H1 (cell line): ENCODE measurements at regions not wholly inside any gene's neighbourhood (a gene's known extent, or its start where the extent isn't known, plus 50 kb on each side); places are given as distances from the start of the nearest gene placed in this dataset.

Experiments
- BACH1 ChIP-seq: IDR thresholded peaks from 2 replicates; pipeline ENCODE4 v1.6.1; 2012; ENCODE audit warnings: low read length, improper control_type of control experiment
- GABPA ChIP-seq: IDR thresholded peaks from 2 replicates; pipeline ENCODE4 v1.6.1; 2011; ENCODE audit warnings: mild to moderate bottlenecking, low read length, moderate library complexity, borderline replicate concordance; ENCODE audit not compliant: insufficient read depth
- GTF2F1 ChIP-seq: IDR thresholded peaks from 2 replicates; pipeline ENCODE4 v1.6.1; 2012; ENCODE audit warnings: low read depth, low read length, improper control_type of control experiment, borderline replicate concordance
- RBBP5 ChIP-seq: IDR thresholded peaks from 2 replicates; pipeline ENCODE4 v1.7.1; 2012; ENCODE audit warnings: low read depth, mild to moderate bottlenecking, inconsistent platforms, low read length, moderate library complexity, borderline replicate concordance
- RXRA ChIP-seq: IDR thresholded peaks from 2 replicates; pipeline ENCODE4 v1.6.1; 2011; ENCODE audit warnings: low read depth, mild to moderate bottlenecking, low read length, moderate library complexity; ENCODE audit not compliant: insufficient read depth
- TAF1 ChIP-seq: IDR thresholded peaks from 2 replicates; pipeline ENCODE4 v1.6.1; 2011; ENCODE audit warnings: mild to moderate bottlenecking, low read depth, low read length
- TF ChIP-seq, protein P1 (sequence below): fragments of 300-600 bp; sonication (generic); IDR thresholded peaks from 2 replicates; pipeline ENCODE4 v1.7.1; 2012; ENCODE audit warnings: low read length, moderate library complexity, mild to moderate bottlenecking, inconsistent platforms; ENCODE audit not compliant: insufficient replicate concordance

DNA sequence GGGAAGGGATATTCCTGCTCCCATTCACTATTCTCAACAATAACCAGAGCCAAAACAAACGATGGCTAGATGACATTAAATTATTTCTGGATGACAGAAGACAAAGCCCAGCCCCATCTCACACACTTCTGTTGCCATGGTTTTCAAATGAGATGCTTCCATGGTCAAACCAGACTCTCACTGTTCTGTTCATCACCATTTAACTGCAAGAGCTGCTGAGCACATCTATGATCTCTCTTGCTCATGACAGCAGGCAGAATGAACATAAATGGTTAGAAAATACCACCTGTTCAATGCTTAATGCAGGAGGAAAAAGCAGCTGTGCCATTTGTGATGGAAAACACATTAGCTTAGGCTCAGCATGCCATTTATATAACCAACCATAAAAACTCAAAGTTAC lies 758.6 kb upstream of the ZWINT start (continued):
- TF ChIP-seq, protein P1, sequence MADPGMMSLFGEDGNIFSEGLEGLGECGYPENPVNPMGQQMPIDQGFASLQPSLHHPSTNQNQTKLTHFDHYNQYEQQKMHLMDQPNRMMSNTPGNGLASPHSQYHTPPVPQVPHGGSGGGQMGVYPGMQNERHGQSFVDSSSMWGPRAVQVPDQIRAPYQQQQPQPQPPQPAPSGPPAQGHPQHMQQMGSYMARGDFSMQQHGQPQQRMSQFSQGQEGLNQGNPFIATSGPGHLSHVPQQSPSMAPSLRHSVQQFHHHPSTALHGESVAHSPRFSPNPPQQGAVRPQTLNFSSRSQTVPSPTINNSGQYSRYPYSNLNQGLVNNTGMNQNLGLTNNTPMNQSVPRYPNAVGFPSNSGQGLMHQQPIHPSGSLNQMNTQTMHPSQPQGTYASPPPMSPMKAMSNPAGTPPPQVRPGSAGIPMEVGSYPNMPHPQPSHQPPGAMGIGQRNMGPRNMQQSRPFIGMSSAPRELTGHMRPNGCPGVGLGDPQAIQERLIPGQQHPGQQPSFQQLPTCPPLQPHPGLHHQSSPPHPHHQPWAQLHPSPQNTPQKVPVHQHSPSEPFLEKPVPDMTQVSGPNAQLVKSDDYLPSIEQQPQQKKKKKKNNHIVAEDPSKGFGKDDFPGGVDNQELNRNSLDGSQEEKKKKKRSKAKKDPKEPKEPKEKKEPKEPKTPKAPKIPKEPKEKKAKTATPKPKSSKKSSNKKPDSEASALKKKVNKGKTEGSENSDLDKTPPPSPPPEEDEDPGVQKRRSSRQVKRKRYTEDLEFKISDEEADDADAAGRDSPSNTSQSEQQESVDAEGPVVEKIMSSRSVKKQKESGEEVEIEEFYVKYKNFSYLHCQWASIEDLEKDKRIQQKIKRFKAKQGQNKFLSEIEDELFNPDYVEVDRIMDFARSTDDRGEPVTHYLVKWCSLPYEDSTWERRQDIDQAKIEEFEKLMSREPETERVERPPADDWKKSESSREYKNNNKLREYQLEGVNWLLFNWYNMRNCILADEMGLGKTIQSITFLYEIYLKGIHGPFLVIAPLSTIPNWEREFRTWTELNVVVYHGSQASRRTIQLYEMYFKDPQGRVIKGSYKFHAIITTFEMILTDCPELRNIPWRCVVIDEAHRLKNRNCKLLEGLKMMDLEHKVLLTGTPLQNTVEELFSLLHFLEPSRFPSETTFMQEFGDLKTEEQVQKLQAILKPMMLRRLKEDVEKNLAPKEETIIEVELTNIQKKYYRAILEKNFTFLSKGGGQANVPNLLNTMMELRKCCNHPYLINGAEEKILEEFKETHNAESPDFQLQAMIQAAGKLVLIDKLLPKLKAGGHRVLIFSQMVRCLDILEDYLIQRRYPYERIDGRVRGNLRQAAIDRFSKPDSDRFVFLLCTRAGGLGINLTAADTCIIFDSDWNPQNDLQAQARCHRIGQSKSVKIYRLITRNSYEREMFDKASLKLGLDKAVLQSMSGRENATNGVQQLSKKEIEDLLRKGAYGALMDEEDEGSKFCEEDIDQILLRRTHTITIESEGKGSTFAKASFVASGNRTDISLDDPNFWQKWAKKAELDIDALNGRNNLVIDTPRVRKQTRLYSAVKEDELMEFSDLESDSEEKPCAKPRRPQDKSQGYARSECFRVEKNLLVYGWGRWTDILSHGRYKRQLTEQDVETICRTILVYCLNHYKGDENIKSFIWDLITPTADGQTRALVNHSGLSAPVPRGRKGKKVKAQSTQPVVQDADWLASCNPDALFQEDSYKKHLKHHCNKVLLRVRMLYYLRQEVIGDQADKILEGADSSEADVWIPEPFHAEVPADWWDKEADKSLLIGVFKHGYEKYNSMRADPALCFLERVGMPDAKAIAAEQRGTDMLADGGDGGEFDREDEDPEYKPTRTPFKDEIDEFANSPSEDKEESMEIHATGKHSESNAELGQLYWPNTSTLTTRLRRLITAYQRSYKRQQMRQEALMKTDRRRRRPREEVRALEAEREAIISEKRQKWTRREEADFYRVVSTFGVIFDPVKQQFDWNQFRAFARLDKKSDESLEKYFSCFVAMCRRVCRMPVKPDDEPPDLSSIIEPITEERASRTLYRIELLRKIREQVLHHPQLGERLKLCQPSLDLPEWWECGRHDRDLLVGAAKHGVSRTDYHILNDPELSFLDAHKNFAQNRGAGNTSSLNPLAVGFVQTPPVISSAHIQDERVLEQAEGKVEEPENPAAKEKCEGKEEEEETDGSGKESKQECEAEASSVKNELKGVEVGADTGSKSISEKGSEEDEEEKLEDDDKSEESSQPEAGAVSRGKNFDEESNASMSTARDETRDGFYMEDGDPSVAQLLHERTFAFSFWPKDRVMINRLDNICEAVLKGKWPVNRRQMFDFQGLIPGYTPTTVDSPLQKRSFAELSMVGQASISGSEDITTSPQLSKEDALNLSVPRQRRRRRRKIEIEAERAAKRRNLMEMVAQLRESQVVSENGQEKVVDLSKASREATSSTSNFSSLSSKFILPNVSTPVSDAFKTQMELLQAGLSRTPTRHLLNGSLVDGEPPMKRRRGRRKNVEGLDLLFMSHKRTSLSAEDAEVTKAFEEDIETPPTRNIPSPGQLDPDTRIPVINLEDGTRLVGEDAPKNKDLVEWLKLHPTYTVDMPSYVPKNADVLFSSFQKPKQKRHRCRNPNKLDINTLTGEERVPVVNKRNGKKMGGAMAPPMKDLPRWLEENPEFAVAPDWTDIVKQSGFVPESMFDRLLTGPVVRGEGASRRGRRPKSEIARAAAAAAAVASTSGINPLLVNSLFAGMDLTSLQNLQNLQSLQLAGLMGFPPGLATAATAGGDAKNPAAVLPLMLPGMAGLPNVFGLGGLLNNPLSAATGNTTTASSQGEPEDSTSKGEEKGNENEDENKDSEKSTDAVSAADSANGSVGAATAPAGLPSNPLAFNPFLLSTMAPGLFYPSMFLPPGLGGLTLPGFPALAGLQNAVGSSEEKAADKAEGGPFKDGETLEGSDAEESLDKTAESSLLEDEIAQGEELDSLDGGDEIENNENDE = no peak
- TF ChIP-seq GABPA (no peak), GTF2F1 (no peak), RXRA (no peak), BACH1 (no peak), TAF1 (no peak), RBBP5 (no peak)
